Rectal smooth muscle tissue (tissue), 1 donor: ENCODE measurements at regions not wholly inside any gene's neighbourhood (a gene's known extent, or its start where the extent isn't known, plus 50 kb on each side); places are given as distances from the start of the nearest gene placed in this dataset.
"Not testable (repeated sequence)": the region's sequence is repeated elsewhere in the genome, so short reads cannot be mapped to it uniquely, and the experiment has no call there.

ENCODE experiments used
- H3K27ac ChIP-seq: one replicate; pipeline ENCODE4 v1.7.0; 2013; ENCODE audit warnings: low read depth, low read length, inconsistent platforms
- H3K27me3 ChIP-seq: one replicate; pipeline ENCODE4 v1.7.0; 2013; ENCODE audit warnings: low read length; ENCODE audit not compliant: control insufficient read depth, insufficient read depth
- H3K36me3 ChIP-seq: one replicate; pipeline ENCODE4 v1.7.0; 2013; ENCODE audit warnings: low read length; ENCODE audit not compliant: control insufficient read depth, insufficient read depth
- H3K4me1 ChIP-seq: one replicate; pipeline ENCODE4 v1.7.0; 2013; ENCODE audit warnings: low read length; ENCODE audit not compliant: control insufficient read depth, insufficient read depth
- H3K4me3 ChIP-seq: one replicate; pipeline ENCODE4 v1.7.0; 2013; ENCODE audit warnings: low read length
- H3K9ac ChIP-seq: one replicate; pipeline ENCODE4 v1.7.0; 2013; ENCODE audit warnings: low read length

- H3K9ac ChIP-seq, result no peak overlapping the region
- no peaks in the 10 kb centered on the region for H3K36me3 ChIP-seq
- peaks cover 46% of the 10 kb centered on the region for H3K4me1 ChIP-seq
- no peak overlapping the region for H3K4me3 ChIP-seq
- peak overlapping the region; percentile 96 for H3K27ac ChIP-seq
- H3K27me3 ChIP-seq, result no peaks in the 10 kb centered on the region
Observed at GRCh38 chr1:203559523-203559922, 65.6 kb downstream of the OPTC start.

GRCh38 chr1:203561761-203562160, 64.9 kb upstream of the ATP2B4 start:
- H3K9ac ChIP-seq, H3K27me3 ChIP-seq, H3K36me3 ChIP-seq: not testable (repeated sequence)

DNA sequence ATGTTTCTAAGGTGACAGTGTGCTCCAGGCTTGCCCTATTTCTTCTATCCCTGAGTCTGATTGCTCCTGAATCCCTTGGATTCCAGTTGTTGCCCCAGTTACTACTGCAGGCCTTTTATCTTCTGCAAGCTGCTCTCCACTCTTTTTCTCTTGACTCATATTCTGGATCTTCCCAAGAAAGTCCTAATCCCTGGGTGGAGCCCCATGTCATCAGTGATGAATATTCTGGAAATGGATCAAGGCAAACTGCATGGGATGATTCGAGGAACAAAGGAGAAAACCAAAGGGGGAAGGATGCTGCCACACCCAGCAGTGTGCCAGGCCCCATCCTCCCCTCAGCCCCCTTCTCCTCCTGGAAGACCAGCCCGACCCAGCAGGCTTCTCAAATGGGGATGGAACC, 63.3 kb upstream of the ATP2B4 start:
- Histone ChIP-seq H3K9ac (no peak overlapping the region), H3K36me3 (no peaks in the 10 kb centered on the region), H3K4me1 (peaks cover 11% of the 10 kb centered on the region), H3K4me3 (no peak overlapping the region), H3K27ac (no peak overlapping the region), H3K27me3 (no peaks in the 10 kb centered on the region)

More at GRCh38 chr1:203561761-203562160, 64.9 kb upstream of the ATP2B4 start:
- not testable (repeated sequence) for H3K27ac ChIP-seq, H3K4me3 ChIP-seq
- peaks cover 26% of the 10 kb centered on the region for H3K4me1 ChIP-seq

DNA sequence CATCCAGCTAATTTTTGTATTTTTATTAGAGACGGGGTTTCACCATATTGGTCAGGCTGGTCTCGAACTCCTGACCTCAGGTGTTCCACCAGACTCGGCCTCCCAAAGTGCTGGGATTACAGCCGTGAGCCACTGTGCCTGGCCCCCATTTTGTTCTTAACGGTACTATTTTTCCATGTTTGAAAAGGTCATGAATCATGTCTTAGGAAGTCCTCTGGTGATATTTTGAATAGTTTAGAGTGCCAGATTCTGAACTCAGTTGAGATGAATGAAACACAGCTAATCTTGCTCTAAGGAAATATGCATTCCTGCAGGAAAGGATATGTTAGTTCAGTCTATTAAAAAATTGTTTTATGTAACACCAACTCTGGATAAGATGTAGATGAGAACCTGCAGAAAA, 62.6 kb upstream of the ATP2B4 start:
- no peak overlapping the region for H3K4me3 ChIP-seq
- no peak overlapping the region for H3K9ac ChIP-seq
- H3K4me1 ChIP-seq, result peaks cover 4% of the 10 kb centered on the region
- H3K27ac ChIP-seq, result no peak overlapping the region
- H3K27me3 ChIP-seq, result no peaks in the 10 kb centered on the region
- H3K36me3 ChIP-seq, result no peaks in the 10 kb centered on the region

- no peaks in the 10 kb centered on the region for H3K27me3 ChIP-seq
- no peaks in the 10 kb centered on the region for H3K36me3 ChIP-seq
- no peaks in the 10 kb centered on the region for H3K4me1 ChIP-seq
- H3K9ac ChIP-seq, result no peak overlapping the region
- H3K4me3 ChIP-seq, result no peak overlapping the region
- H3K27ac ChIP-seq, result no peak overlapping the region
Observed at GRCh38 chr1:203565049-203565448, 61.6 kb upstream of the ATP2B4 start.

GRCh38 chr1:203565981-203566380, 60.7 kb upstream of the ATP2B4 start:
- Histone ChIP-seq H3K27ac (no peak overlapping the region), H3K36me3 (no peaks in the 10 kb centered on the region), H3K4me1 (no peaks in the 10 kb centered on the region), H3K9ac (no peak overlapping the region), H3K27me3 (no peaks in the 10 kb centered on the region), H3K4me3 (no peak overlapping the region)

DNA sequence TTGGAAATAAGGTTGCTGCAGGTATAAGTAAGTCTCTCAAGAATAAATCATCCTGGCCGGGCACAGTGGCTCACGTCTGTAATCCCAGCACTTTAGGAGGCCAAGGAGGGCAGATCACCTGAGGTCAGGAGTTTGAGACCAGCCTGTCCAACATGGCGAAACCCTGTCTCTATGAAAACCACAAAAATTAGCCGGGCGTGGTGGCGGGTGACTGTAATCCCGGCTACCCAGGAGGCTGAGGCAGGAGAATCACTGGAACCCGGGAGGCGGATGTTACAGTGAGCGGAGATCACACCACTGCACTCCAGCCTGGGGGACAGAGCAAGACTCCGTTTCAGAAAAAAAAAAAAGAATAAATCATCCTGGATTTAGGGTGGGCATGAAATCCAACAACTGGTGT, 59.7 kb upstream of the ATP2B4 start:
- H3K27ac ChIP-seq, result not testable (repeated sequence)

GRCh38 chr1:203567596-203567995, 59.0 kb upstream of the ATP2B4 start:
- no peak overlapping the region for H3K27ac ChIP-seq
- H3K4me3 ChIP-seq, result no peak overlapping the region
- no peak overlapping the region for H3K9ac ChIP-seq
- no peaks in the 10 kb centered on the region for H3K27me3 ChIP-seq
- no peaks in the 10 kb centered on the region for H3K36me3 ChIP-seq
- peaks cover 3% of the 10 kb centered on the region for H3K4me1 ChIP-seq

More for the DNA sequence above, 59.7 kb upstream of the ATP2B4 start:
- not testable (repeated sequence) for H3K27me3 ChIP-seq, H3K36me3 ChIP-seq, H3K9ac ChIP-seq, H3K4me3 ChIP-seq, H3K4me1 ChIP-seq

GRCh38 chr1:203569490-203570318, 56.9 kb upstream of the ATP2B4 start:
- Histone ChIP-seq H3K36me3 (no peaks in the 10 kb centered on the region), H3K4me3 (no peak overlapping the region), H3K27ac (no peak overlapping the region), H3K9ac (no peak overlapping the region), H3K27me3 (no peaks in the 10 kb centered on the region), H3K4me1 (peaks cover 5% of the 10 kb centered on the region)

DNA sequence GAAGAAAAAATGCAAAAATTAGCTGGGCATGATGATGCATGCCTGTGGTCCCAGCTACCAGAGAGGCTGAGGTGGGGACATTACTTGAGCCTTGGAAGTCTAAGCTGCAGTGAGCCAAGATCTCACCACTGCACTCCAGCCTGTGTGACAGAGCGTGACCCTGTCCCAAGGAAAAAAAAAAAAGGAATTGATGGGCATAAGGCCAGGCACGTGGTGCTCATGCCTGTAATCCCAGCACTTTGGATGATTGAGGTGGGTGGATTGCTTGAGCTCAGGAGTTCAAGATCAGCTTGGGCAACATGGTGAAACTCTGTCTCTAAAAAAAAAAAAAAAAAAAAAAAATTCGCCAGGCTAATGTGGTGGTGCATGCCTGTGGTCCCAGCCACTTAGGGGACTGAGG, 55.8 kb upstream of the ATP2B4 start:
- H3K27ac ChIP-seq, result no peak overlapping the region
- no peaks in the 10 kb centered on the region for H3K27me3 ChIP-seq
- H3K4me3 ChIP-seq, result no peak overlapping the region
- H3K9ac ChIP-seq, result no peak overlapping the region
- H3K4me1 ChIP-seq, result peaks cover 5% of the 10 kb centered on the region
- no peaks in the 10 kb centered on the region for H3K36me3 ChIP-seq

GRCh38 chr1:203571661-203572060, 55.0 kb upstream of the ATP2B4 start:
- H3K27ac ChIP-seq, result no peak overlapping the region
- no peaks in the 10 kb centered on the region for H3K36me3 ChIP-seq
- no peak overlapping the region for H3K9ac ChIP-seq
- no peak overlapping the region for H3K4me3 ChIP-seq
- H3K27me3 ChIP-seq, result no peaks in the 10 kb centered on the region
- peaks cover 5% of the 10 kb centered on the region for H3K4me1 ChIP-seq

DNA sequence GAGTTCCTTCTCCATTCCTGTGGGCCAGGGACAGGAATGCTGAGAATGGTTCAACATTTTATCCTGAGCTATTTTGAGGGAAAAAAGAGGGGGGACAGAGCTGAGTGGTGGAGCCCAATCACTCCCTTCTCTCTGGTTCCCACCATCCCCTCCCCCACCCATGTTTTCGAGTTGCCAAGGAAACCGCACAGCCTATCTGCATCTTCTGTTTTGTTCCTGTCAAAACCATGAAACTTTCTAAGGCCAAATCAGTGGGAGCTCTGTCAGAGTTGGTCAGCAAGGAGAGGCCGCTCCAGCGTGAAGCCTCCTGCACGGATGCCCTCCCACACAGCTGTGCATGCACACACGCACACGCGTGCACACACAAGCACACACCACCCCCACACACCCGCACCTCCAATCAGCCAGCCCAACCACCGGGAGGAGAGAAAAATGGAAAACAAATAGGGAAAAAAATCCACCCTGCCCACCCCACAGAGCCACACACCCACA, 54.5 kb upstream of the ATP2B4 start:
- no peak overlapping the region for H3K27ac ChIP-seq
- no peaks in the 10 kb centered on the region for H3K27me3 ChIP-seq
- H3K4me1 ChIP-seq, result peaks cover 5% of the 10 kb centered on the region
- H3K36me3 ChIP-seq, result no peaks in the 10 kb centered on the region
- no peak overlapping the region for H3K4me3 ChIP-seq
- no peak overlapping the region for H3K9ac ChIP-seq

DNA sequence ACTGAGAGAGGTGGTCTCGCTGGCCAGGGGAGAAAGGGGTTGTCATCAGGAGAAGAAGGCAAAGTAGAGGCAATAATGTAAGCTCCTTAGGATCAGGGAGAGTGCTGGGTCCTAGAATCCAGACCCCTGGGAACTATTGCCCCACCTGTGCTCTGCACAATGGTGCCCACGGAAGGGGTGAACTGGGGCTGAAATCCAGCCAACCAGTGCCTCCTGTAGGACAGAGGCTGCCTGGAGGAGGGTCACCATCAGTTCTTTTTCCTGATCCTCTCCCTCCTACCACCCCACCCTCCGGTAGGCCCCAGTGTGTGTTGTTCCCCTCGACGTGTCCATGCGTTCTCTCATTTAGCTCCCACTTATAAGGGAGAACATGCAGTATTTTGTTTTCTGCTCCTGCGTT, 52.9 kb upstream of the ATP2B4 start:
- Histone ChIP-seq H3K4me3 (no peak overlapping the region), H3K27ac (no peak overlapping the region), H3K4me1 (peaks cover 5% of the 10 kb centered on the region), H3K9ac (no peak overlapping the region), H3K27me3 (no peaks in the 10 kb centered on the region), H3K36me3 (no peaks in the 10 kb centered on the region)
